ENCODE measurements at regions not wholly inside any gene's neighbourhood (a gene's known extent, or its start where the extent isn't known, plus 50 kb on each side); places are given as distances from the start of the nearest gene placed in this dataset.

- no peak for TF ChIP-seq EZH2 (IDR thresholded peaks at IDR 0.05)
- no peak for TF ChIP-seq POLR2A (IDR thresholded peaks at IDR 0.05; ENCODE audit: borderline replicate concordance, extremely low read depth, insufficient read depth, insufficient read length)
- no peak for TF ChIP-seq REST (IDR thresholded peaks at IDR 0.05; ENCODE audit: low read depth)
- no peak for TF ChIP-seq EGR1 (IDR thresholded peaks at IDR 0.05; ENCODE audit: low read depth)
- TF ChIP-seq RAD21 (IDR thresholded peaks at IDR 0.05; ENCODE audit: low read depth), result no peak
- no peak for TF ChIP-seq ATF3 (IDR thresholded peaks at IDR 0.05)
- no peak for TF ChIP-seq SRF (IDR thresholded peaks at IDR 0.05; ENCODE audit: low read depth)
- no peak for TF ChIP-seq CEBPB (IDR thresholded peaks at IDR 0.05; ENCODE audit: low read depth)
- TF ChIP-seq CBX3 (IDR thresholded peaks at IDR 0.05; ENCODE audit: low read depth), result no peak
- no peak for TF ChIP-seq SIN3A (IDR thresholded peaks at IDR 0.05; ENCODE audit: low read depth)
- TF ChIP-seq SP1 (IDR thresholded peaks at IDR 0.05; ENCODE audit: low read depth), result no peak
- TF ChIP-seq ELF1 (IDR thresholded peaks at IDR 0.05; ENCODE audit: borderline replicate concordance, low read depth), result no peak
- TF ChIP-seq CTCF (IDR thresholded peaks at IDR 0.05 in 2 of 3, conservative IDR thresholded peaks at IDR 0.05 in 1 of 3; ENCODE audit: borderline replicate concordance in 1 of 3, insufficient read depth in 1 of 3, low read depth in 2 of 3, low read length in 2 of 3), result no peak
- no peak for TF ChIP-seq JUND (IDR thresholded peaks at IDR 0.05)
- no peak for TF ChIP-seq EZH2phosphoT487 (IDR thresholded peaks at IDR 0.05; ENCODE audit: borderline replicate concordance)
- TF ChIP-seq POLR2AphosphoS5 (IDR thresholded peaks at IDR 0.05; ENCODE audit: low read depth, low read length), result no peak
- no peak for TF ChIP-seq YY1 (IDR thresholded peaks at IDR 0.05; ENCODE audit: extremely low read depth, insufficient replicate concordance, low read depth, low read length)
- no TSS peak for BruUV-seq (replicated peaks)
- POLR2A ChIA-PET, result no interaction called here
Measured at GRCh38 chr10:52665821-52666220, 106.8 kb downstream of the MBL2 start.

More at GRCh38 chr10:52665821-52666220, 106.8 kb downstream of the MBL2 start:
- H3K27ac ChIP-seq (ENCODE audit: low read depth, low read length), result no peak overlapping the region
- ChIA-PET RAD21 (ENCODE audit: low non-redundant PET in 1 of 2, low total read pairs in 2 of 2, uncharacterized antibody in 2 of 2, unreplicated experiment in 2 of 2) (no interaction called here), CTCF (no interaction called here)
- H3K36me3 ChIP-seq (ENCODE audit: control insufficient read depth in 1 of 2, insufficient read depth in 2 of 2, low read length in 2 of 2), result no peaks in the 10 kb centered on the region
- H3K4me1 ChIP-seq (ENCODE audit: control insufficient read depth in 1 of 2, insufficient read depth in 2 of 2, low read length in 2 of 2), result no peaks in the 10 kb centered on the region
- no peaks in the 10 kb centered on the region for H3K27me3 ChIP-seq (ENCODE audit: insufficient read depth, low read length)
- no peaks in the 10 kb centered on the region for H3K79me2 ChIP-seq (ENCODE audit: insufficient read depth, low read length)
- intact Hi-C loops (cut with micrococcal nuclease), result no loop called here
- no peak overlapping the region for H3K4me3 ChIP-seq (replicated peaks in 1 of 2; ENCODE audit: low read depth in 1 of 2, low read length in 2 of 2)
- no peaks in the 10 kb centered on the region for H3K9me3 ChIP-seq (ENCODE audit: control insufficient read depth in 1 of 2, insufficient read depth in 1 of 2, low read depth in 1 of 2, low read length in 2 of 2)
- DNase-seq (ENCODE audit: low read depth, low spot score) (no peak), ATAC-seq (no peak)
- H3K4me2 ChIP-seq (ENCODE audit: low read length), result no peak overlapping the region
- no peak overlapping the region for H3K9ac ChIP-seq (ENCODE audit: low read length)
- no peak overlapping the region for H2AFZ ChIP-seq (ENCODE audit: low read depth, low read length, poor library complexity, severe bottlenecking)
- H3K9me2 ChIP-seq (ENCODE audit: insufficient read depth), result no peaks in the 10 kb centered on the region
- H4K20me1 ChIP-seq (ENCODE audit: insufficient read depth), result no peaks in the 10 kb centered on the region

Measured in HCT116 (cell line).